ENCODE measurements at regions not wholly inside any gene's neighbourhood (a gene's known extent, or its start where the extent isn't known, plus 50 kb on each side); places are given as distances from the start of the nearest gene placed in this dataset.

- DNase-seq (ENCODE audit: low read depth) (peak; percentile 32), FAIRE-seq (no peak)
- Mint-ChIP-seq H3K9me3 (ENCODE audit: unreplicated experiment) (peaks cover 6% of the 10 kb centered on the region), H3K36me3 (ENCODE audit: low read depth, unreplicated experiment) (peaks cover 6% of the 10 kb centered on the region), H3K4me1 (ENCODE audit: low read depth, unreplicated experiment) (no peaks in the 10 kb centered on the region), H3K27ac (ENCODE audit: unreplicated experiment) (no peak overlapping the region), H3K27me3 (ENCODE audit: low read depth, unreplicated experiment) (peaks cover 5% of the 10 kb centered on the region), H3K4me3 (ENCODE audit: unreplicated experiment) (no peak overlapping the region)
- no peak overlapping the region for H3K4me2 ChIP-seq (ENCODE audit: low read length)
- no peaks in the 10 kb centered on the region for H3K9me3 ChIP-seq (ENCODE audit: insufficient read depth, low read depth, low read length)
- no peaks in the 10 kb centered on the region for H3K27me3 ChIP-seq (ENCODE audit: insufficient read depth, low read length)
- no peak overlapping the region for H3K27ac ChIP-seq (ENCODE audit: low read depth, low read length)
- H2AFZ ChIP-seq (ENCODE audit: low read depth, low read length) = no peak overlapping the region
- H3K4me3 ChIP-seq (ENCODE audit: insufficient read depth, low read depth, low read length) = no peak overlapping the region
- H3K4me1 ChIP-seq (ENCODE audit: insufficient read depth, low read length) = peaks cover 21% of the 10 kb centered on the region
- TF ChIP-seq, protein P1, sequence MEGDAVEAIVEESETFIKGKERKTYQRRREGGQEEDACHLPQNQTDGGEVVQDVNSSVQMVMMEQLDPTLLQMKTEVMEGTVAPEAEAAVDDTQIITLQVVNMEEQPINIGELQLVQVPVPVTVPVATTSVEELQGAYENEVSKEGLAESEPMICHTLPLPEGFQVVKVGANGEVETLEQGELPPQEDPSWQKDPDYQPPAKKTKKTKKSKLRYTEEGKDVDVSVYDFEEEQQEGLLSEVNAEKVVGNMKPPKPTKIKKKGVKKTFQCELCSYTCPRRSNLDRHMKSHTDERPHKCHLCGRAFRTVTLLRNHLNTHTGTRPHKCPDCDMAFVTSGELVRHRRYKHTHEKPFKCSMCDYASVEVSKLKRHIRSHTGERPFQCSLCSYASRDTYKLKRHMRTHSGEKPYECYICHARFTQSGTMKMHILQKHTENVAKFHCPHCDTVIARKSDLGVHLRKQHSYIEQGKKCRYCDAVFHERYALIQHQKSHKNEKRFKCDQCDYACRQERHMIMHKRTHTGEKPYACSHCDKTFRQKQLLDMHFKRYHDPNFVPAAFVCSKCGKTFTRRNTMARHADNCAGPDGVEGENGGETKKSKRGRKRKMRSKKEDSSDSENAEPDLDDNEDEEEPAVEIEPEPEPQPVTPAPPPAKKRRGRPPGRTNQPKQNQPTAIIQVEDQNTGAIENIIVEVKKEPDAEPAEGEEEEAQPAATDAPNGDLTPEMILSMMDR (IDR thresholded peaks at IDR 0.05; ENCODE audit: insufficient read depth, low read depth, low read length) = no peak
- no peak for TF ChIP-seq EZH2 (IDR thresholded peaks at IDR 0.05; ENCODE audit: insufficient read depth, low read length)
- no peaks in the 10 kb centered on the region for H3K36me3 ChIP-seq (ENCODE audit: insufficient read depth, low read length)
- H4K20me1 ChIP-seq (ENCODE audit: insufficient read depth, low read length) = no peaks in the 10 kb centered on the region
- H3K79me2 ChIP-seq (ENCODE audit: insufficient read depth, low read length) = no peaks in the 10 kb centered on the region
- no peak overlapping the region for H3K9ac ChIP-seq (ENCODE audit: low read length)
Measured at GRCh38 chr7:33776788-33777187, 128.6 kb upstream of the BMPER start.

GRCh38 chr7:33778195-33778594, 127.1 kb upstream of the BMPER start:
- no peak overlapping the region for H3K9ac ChIP-seq (ENCODE audit: low read length)
- no peaks in the 10 kb centered on the region for H3K79me2 ChIP-seq (ENCODE audit: insufficient read depth, low read length)
- H3K36me3 ChIP-seq (ENCODE audit: insufficient read depth, low read length) = no peaks in the 10 kb centered on the region
- H3K4me1 ChIP-seq (ENCODE audit: insufficient read depth, low read length) = peaks cover 11% of the 10 kb centered on the region
- no peak overlapping the region for H3K27ac ChIP-seq (ENCODE audit: low read depth, low read length)
- Mint-ChIP-seq H3K4me1 (ENCODE audit: low read depth, unreplicated experiment) (no peaks in the 10 kb centered on the region), H3K4me3 (ENCODE audit: unreplicated experiment) (no peak overlapping the region), H3K9me3 (ENCODE audit: unreplicated experiment) (peaks cover 6% of the 10 kb centered on the region), H3K27ac (ENCODE audit: unreplicated experiment) (no peak overlapping the region), H3K36me3 (ENCODE audit: low read depth, unreplicated experiment) (peaks cover 4% of the 10 kb centered on the region), H3K27me3 (ENCODE audit: low read depth, unreplicated experiment) (peaks cover 5% of the 10 kb centered on the region)
- peaks cover 3% of the 10 kb centered on the region for H3K9me3 ChIP-seq (ENCODE audit: insufficient read depth, low read depth, low read length)
- H4K20me1 ChIP-seq (ENCODE audit: insufficient read depth, low read length) = no peaks in the 10 kb centered on the region
- H3K27me3 ChIP-seq (ENCODE audit: insufficient read depth, low read length) = no peaks in the 10 kb centered on the region
- no peak overlapping the region for H3K4me3 ChIP-seq (ENCODE audit: insufficient read depth, low read depth, low read length)
- H2AFZ ChIP-seq (ENCODE audit: low read depth, low read length) = no peak overlapping the region
- no peak overlapping the region for H3K4me2 ChIP-seq (ENCODE audit: low read length)
- TF ChIP-seq, protein P1 (IDR thresholded peaks at IDR 0.05; ENCODE audit: insufficient read depth, low read depth, low read length) = no peak
- no peak for TF ChIP-seq EZH2 (IDR thresholded peaks at IDR 0.05; ENCODE audit: insufficient read depth, low read length)
- no peak for DNase-seq (ENCODE audit: low read depth)
- no peak for FAIRE-seq

DNA sequence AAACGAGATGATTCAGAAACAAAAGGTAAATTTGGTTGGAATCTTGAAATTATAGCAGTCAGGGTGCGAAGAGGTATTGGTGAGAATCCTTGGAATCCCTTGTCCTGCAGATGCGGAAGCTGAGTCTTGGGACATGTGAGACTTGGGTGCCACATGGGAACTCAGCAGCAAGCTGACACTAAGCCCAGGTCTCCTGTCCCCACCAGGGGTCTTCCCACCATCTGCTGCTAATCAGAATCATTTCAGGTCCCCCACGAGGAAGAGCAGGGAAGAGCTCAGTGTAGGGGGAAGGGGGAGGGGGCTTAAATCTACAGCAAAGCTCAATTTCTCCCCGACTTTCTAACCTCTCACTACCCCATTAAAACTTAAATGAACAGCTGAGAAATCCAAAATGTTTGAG, 126.1 kb upstream of the BMPER start:
- Mint-ChIP-seq H3K4me1 (ENCODE audit: low read depth, unreplicated experiment) (no peaks in the 10 kb centered on the region), H3K9me3 (ENCODE audit: unreplicated experiment) (peaks cover 6% of the 10 kb centered on the region), H3K27ac (ENCODE audit: unreplicated experiment) (no peak overlapping the region), H3K36me3 (ENCODE audit: low read depth, unreplicated experiment) (peaks cover 4% of the 10 kb centered on the region), H3K4me3 (ENCODE audit: unreplicated experiment) (no peak overlapping the region), H3K27me3 (ENCODE audit: low read depth, unreplicated experiment) (peaks cover 5% of the 10 kb centered on the region)
- Histone ChIP-seq H3K4me3 (ENCODE audit: insufficient read depth, low read depth, low read length) (no peak overlapping the region), H3K27me3 (ENCODE audit: insufficient read depth, low read length) (no peaks in the 10 kb centered on the region), H3K27ac (ENCODE audit: low read depth, low read length) (no peak overlapping the region), H3K79me2 (ENCODE audit: insufficient read depth, low read length) (no peaks in the 10 kb centered on the region), H3K9me3 (ENCODE audit: insufficient read depth, low read depth, low read length) (peaks cover 3% of the 10 kb centered on the region), H4K20me1 (ENCODE audit: insufficient read depth, low read length) (no peaks in the 10 kb centered on the region), H3K4me1 (ENCODE audit: insufficient read depth, low read length) (peaks cover 9% of the 10 kb centered on the region), H2AFZ (ENCODE audit: low read depth, low read length) (no peak overlapping the region), H3K4me2 (ENCODE audit: low read length) (no peak overlapping the region), H3K9ac (ENCODE audit: low read length) (no peak overlapping the region), H3K36me3 (ENCODE audit: insufficient read depth, low read length) (no peaks in the 10 kb centered on the region)
- DNase-seq (ENCODE audit: low read depth) (no peak), FAIRE-seq (no peak)
- TF ChIP-seq, protein P1 (IDR thresholded peaks at IDR 0.05; ENCODE audit: insufficient read depth, low read depth, low read length) = no peak
- TF ChIP-seq EZH2 (IDR thresholded peaks at IDR 0.05; ENCODE audit: insufficient read depth, low read length) = no peak
